GM19324 (cell line): ENCODE measurements at regions not wholly inside any gene's neighbourhood (a gene's known extent, or its start where the extent isn't known, plus 50 kb on each side); places are given as distances from the start of the nearest gene placed in this dataset.
"Not testable (repeated sequence)": the region's sequence is repeated elsewhere in the genome, so short reads cannot be mapped to it uniquely, and the experiment has no call there.

Source experiments
- ATAC-seq: cut with Tn5 transposase; IDR thresholded peaks from one replicate; pipeline ENCODE4 v1.9.1; 2021; ENCODE audit warnings: mild to moderate bottlenecking, moderate library complexity; ENCODE audit not compliant: unreplicated experiment, low FRiP score

DNA sequence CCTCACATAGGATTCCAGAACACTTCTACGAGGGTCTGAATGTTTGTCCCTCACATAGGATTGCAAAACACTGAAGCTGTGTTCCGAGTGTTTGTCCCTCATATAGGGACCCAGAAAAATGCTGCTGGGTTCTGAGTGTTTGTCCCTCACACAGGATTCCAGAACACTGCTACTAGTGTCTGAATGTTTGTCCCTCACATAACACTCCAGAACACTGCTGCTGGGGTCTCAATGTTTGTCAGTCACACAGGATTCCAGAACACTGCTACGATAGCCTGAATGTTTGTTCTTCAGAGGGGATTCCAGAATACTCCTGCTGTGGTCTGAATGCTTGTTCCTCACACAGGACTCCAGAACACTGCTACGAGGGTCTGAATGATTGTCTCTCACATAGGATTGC is 218.7 kb downstream of the FOXD4L6 start:
- no peak for ATAC-seq

GRCh38 chr9:40909111-40909510 is 219.4 kb downstream of the FOXD4L6 start:
- ATAC-seq = not testable (repeated sequence)

GRCh38 chr9:40907657-40908624 is 220.5 kb downstream of the FOXD4L6 start:
- ATAC-seq = no peak

GRCh38 chr9:40906879-40907278 is 221.6 kb downstream of the FOXD4L6 start:
- not testable (repeated sequence) for ATAC-seq

- ATAC-seq = not testable (repeated sequence)
These were observed 236.2 kb downstream of the FOXD4L6 start for GRCh38 chr9:40892315-40892714.

DNA sequence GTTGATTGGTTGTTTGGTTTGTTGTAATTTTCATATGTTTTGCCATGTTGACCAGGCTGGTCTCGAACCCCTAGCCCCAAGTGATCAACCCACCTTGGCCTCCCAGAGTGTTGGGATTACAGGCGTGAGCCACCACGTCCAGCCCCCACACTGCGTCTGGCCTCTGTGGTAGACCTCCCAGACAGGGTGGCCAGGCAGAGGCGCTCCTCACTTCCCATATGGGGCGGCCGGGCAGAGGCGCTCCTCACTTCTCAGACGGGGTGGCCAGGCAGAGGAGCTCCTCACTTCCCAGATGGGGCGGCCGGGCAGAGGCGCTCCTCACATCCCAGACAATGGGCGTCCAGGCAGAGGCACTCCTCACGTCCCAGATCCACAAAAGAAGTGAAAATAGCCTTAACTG is 242.6 kb downstream of the FOXD4L6 start:
- ATAC-seq = not testable (repeated sequence)

- not testable (repeated sequence) for ATAC-seq
These were observed 243.5 kb downstream of the FOXD4L6 start for GRCh38 chr9:40884902-40885490.

DNA sequence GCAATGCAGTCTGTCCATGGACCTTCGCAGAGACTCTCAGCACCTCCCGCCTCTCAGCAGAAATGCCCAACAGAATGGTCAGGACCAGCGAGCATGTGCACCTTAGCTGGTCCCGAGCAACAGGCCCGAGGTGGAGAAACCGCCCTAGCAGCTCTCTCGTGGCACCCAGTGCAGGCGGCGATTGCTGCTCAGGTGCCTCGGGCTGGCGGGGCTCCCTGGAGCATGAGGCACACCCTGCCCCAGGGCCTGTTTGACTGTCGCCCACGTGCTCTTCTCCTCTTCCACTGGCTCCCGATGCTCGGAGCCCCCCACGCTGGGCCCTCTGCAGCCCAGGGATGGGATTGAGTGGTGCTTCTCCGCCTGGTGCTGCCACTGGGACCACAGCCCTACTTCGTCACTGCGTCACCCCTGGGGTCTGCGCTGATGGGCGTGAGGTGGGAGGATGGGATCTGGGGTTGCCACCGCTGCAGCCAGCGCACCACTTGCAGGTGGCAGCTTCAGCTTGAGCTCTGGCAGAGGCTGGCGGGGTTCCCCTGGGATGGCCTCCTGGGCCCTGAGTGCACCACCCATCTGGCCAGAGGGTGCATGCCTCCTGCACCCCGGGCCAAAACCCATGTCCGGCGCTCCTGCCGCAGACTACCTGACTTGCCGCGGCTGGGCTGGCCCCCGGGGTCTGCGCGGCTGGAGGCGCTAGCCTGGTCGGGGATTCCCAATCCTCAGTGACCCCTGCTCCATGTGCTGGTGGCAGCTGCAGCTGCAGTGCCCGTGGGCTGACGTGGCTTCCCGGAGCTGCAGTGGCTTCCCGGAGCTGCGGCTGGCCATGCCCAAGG is 244.2 kb downstream of the FOXD4L6 start:
- ATAC-seq = no peak

DNA sequence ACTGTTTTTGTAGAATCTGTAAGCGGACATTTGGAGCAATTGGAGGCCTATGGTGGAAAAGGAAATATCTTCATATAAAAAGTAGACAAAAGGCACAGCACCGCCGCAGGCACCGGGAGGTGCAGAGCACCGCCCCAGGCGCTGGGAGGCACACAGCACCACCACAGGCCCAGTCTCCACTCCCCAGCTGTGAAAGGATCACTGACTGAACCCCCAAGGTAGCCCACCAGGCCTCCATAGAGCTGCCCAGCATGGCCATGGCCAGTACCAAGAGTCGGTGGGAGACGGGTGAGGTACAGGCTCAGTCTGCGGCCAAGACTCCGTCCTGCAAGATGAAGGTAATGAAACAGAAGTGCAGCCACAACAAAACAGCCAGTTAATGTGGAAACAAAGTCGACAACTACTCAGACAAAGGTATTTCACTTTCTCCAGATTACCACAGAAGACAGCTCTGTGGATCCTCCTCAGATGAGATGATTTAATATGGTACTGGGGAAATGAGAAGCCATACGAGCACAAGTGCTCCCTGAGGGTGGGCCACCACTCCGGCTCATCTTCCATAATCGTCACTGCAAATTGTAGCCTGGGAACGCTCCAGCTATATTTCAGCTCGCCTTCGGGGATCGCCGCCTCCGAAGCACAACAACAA is 244.9 kb downstream of the FOXD4L6 start:
- not testable (repeated sequence) for ATAC-seq

DNA sequence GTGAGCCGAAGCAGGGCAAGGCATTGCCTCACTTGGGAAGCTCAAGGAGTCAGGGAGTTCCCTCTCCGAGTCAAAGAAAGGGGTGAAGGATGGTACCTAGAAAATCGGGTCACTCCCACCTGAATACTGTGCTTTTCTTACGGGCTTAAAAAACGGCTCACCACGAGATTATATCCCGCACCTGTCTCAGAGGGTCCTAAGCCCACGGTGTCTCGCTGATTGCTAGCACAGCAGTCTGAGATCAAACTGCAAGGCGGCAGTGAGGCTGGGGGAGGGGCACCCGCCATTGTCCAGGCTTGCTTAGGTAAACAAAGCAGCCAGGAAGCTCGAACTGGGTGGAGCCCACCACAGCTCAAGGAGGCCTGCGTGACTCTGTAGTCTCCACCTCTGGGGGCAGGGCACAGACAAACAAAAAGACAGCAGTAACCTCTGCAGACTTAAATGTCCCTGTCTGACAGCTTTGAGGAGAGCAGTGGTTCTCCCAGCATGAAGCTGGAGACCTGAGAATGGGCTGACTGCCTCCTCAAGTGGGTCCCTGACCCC is 254.7 kb downstream of the FOXD4L6 start:
- ATAC-seq = not testable (repeated sequence)

- ATAC-seq = not testable (repeated sequence)
These were observed 260.0 kb downstream of the FOXD4L6 start for GRCh38 chr9:40868437-40868836.
